ENCODE measurements at regions not wholly inside any gene's neighbourhood (a gene's known extent, or its start where the extent isn't known, plus 50 kb on each side); places are given as distances from the start of the nearest gene placed in this dataset.

GRCh38 chr1:221072214-221072613, 193.0 kb downstream of the HLX start:
- TF ChIP-seq CTCF (IDR thresholded peaks at IDR 0.05 in 4 of 5, conservative IDR thresholded peaks at IDR 0.05 in 1 of 5) (no peak), POLR2A (IDR thresholded peaks at IDR 0.05) (no peak)
